Lower leg skin (tissue), 3 donors: ENCODE measurements at regions not wholly inside any gene's neighbourhood (a gene's known extent, or its start where the extent isn't known, plus 50 kb on each side); places are given as distances from the start of the nearest gene placed in this dataset.

Experiments
- POLR2A ChIP-seq, 2 donors: fragments of 450-650 bp; IDR thresholded peaks; one replicate each; pipeline ENCODE4 v1.6.1; 2016 to 2017; ENCODE audit warnings: antibody characterized with exemption in 2 of 2, mild to moderate bottlenecking in 1 of 2, moderate library complexity in 1 of 2
- TF ChIP-seq, protein P1 (sequence below), 3 donors: fragments of 450-650 bp; IDR thresholded peaks; one replicate each; pipeline ENCODE4 v1.5.1; 2016; ENCODE audit warnings: antibody characterized with exemption in 3 of 3, mild to moderate bottlenecking in 3 of 3, moderate library complexity in 2 of 3

DNA sequence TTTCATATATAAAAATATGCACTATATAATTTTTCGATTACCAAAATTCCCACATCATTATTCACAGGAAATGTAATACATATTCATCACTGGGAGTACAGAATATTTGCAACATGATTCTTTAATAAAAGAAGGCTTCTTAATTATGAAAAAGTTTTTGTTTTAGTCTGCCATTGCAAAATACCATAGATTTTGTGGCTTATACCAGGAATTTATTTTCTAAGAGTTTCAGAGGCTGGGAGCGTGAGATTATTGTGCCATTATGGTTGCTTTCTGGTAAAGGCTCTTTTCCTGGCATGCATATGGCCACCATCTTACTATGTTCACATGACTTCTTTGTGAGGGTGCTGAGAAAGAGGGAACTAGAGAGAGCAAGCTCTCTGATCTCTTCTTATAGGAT is 306.9 kb upstream of the ADGRB3 start:
- TF ChIP-seq, protein P1, sequence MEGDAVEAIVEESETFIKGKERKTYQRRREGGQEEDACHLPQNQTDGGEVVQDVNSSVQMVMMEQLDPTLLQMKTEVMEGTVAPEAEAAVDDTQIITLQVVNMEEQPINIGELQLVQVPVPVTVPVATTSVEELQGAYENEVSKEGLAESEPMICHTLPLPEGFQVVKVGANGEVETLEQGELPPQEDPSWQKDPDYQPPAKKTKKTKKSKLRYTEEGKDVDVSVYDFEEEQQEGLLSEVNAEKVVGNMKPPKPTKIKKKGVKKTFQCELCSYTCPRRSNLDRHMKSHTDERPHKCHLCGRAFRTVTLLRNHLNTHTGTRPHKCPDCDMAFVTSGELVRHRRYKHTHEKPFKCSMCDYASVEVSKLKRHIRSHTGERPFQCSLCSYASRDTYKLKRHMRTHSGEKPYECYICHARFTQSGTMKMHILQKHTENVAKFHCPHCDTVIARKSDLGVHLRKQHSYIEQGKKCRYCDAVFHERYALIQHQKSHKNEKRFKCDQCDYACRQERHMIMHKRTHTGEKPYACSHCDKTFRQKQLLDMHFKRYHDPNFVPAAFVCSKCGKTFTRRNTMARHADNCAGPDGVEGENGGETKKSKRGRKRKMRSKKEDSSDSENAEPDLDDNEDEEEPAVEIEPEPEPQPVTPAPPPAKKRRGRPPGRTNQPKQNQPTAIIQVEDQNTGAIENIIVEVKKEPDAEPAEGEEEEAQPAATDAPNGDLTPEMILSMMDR (IDR thresholded peaks at IDR 0.05) = no peak
- no peak for TF ChIP-seq POLR2A (IDR thresholded peaks at IDR 0.05)
